GM12891 (cell line): ENCODE measurements at regions not wholly inside any gene's neighbourhood (a gene's known extent, or its start where the extent isn't known, plus 50 kb on each side); places are given as distances from the start of the nearest gene placed in this dataset.

Experiments used
- PAX5 ChIP-seq: IDR thresholded peaks from 2 replicates; pipeline ENCODE4 v1.6.1; 2011; ENCODE audit warnings: low read length, moderate library complexity, mild to moderate bottlenecking; ENCODE audit not compliant: insufficient read depth, severe bottlenecking
- POLR2A ChIP-seq: IDR thresholded peaks from 2 replicates; pipeline ENCODE4 v1.6.1; 2011; ENCODE audit warnings: low read depth, low read length, control low read depth
- POLR2AphosphoS5 ChIP-seq: IDR thresholded peaks from 2 replicates; pipeline ENCODE4 v1.6.1; 2011; ENCODE audit warnings: low read depth, low read length, control low read depth
- SPI1 ChIP-seq: IDR thresholded peaks from 2 replicates; pipeline ENCODE4 v1.6.1; 2011; ENCODE audit warnings: low read depth, low read length, control low read depth
- TAF1 ChIP-seq: IDR thresholded peaks from 2 replicates; pipeline ENCODE4 v1.6.1; 2011; ENCODE audit warnings: low read depth, low read length, control low read depth

DNA sequence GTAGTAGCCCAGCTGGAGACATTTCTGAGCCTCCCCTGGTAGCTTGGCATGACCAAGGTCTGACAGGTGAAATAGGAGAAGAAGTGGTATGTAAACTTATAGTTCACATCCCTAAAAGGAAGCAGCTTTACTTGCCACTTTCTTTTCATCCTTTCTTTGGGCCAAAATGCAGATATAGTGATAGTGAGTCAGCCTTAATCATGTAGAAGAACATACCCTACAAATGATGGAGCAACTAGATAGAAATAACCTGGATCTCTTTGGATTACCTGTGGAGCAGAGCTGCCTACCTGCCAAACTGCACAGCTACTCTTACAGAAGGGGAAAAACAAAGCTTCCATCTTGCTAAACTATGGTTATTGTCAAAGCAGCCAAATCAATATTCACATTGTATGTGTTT lies 106.7 kb upstream of the LCORL start:
- TF ChIP-seq SPI1 (no peak), POLR2A (no peak), POLR2AphosphoS5 (no peak), TAF1 (no peak), PAX5 (no peak)
